ENCODE measurements at regions not wholly inside any gene's neighbourhood (a gene's known extent, or its start where the extent isn't known, plus 50 kb on each side); places are given as distances from the start of the nearest gene placed in this dataset.
"Not testable (repeated sequence)": the region's sequence is repeated elsewhere in the genome, so short reads cannot be mapped to it uniquely, and the experiment has no call there.

GRCh38 chr6:14597090-14597489 is 479.5 kb downstream of the CD83 start:
- FAIRE-seq (no peak), DNase-seq (ENCODE audit: extremely low spot score, insufficient read length, low read depth) (no peak)

GRCh38 chr6:14598017-14598864 is 480.7 kb downstream of the CD83 start:
- no peak for FAIRE-seq
- no peak for DNase-seq (ENCODE audit: extremely low spot score, insufficient read length, low read depth)

GRCh38 chr6:14600306-14600705 is 482.7 kb downstream of the CD83 start:
- not testable (repeated sequence) for FAIRE-seq; DNase-seq (ENCODE audit: extremely low spot score, insufficient read length, low read depth)

GRCh38 chr6:14601490-14601889 is 483.9 kb downstream of the CD83 start:
- DNase-seq (ENCODE audit: extremely low spot score, insufficient read length, low read depth) (no peak), FAIRE-seq (no peak)

- FAIRE-seq, result no peak
- no peak for DNase-seq (ENCODE audit: extremely low spot score, insufficient read length, low read depth)
Measured at GRCh38 chr6:14606353-14606752, 488.8 kb downstream of the CD83 start.

GRCh38 chr6:14610141-14610540 is 492.6 kb downstream of the CD83 start:
- no peak for DNase-seq (ENCODE audit: extremely low spot score, insufficient read length, low read depth)
- FAIRE-seq, result no peak

- FAIRE-seq (no peak), DNase-seq (ENCODE audit: extremely low spot score, insufficient read length, low read depth) (no peak)
Measured at GRCh38 chr6:14612016-14612980, 494.7 kb downstream of the CD83 start.

- DNase-seq (ENCODE audit: extremely low spot score, insufficient read length, low read depth) (no peak), FAIRE-seq (no peak)
Measured at GRCh38 chr6:14614631-14615030, 497.1 kb downstream of the CD83 start.

- DNase-seq (ENCODE audit: extremely low spot score, insufficient read length, low read depth) (no peak), FAIRE-seq (no peak)
Measured at GRCh38 chr6:14616656-14617055, 499.1 kb downstream of the CD83 start.

GRCh38 chr6:14618759-14619418 is 501.3 kb downstream of the CD83 start:
- DNase-seq (ENCODE audit: extremely low spot score, insufficient read length, low read depth) (no peak), FAIRE-seq (no peak)

- DNase-seq (ENCODE audit: extremely low spot score, insufficient read length, low read depth) (no peak), FAIRE-seq (no peak)
Measured at GRCh38 chr6:14619419-14619781, 501.8 kb downstream of the CD83 start.

GRCh38 chr6:14620522-14620921 is 502.9 kb downstream of the CD83 start:
- no peak for DNase-seq (ENCODE audit: extremely low spot score, insufficient read length, low read depth)
- FAIRE-seq, result no peak

GRCh38 chr6:14621518-14621917 is 503.9 kb downstream of the CD83 start:
- no peak for FAIRE-seq
- DNase-seq (ENCODE audit: extremely low spot score, insufficient read length, low read depth), result no peak

- DNase-seq (ENCODE audit: extremely low spot score, insufficient read length, low read depth), result no peak
- FAIRE-seq, result no peak
Measured at GRCh38 chr6:14622085-14622484, 504.5 kb downstream of the CD83 start.

- FAIRE-seq (no peak), DNase-seq (ENCODE audit: extremely low spot score, insufficient read length, low read depth) (no peak)
Measured at GRCh38 chr6:14622909-14623505, 505.4 kb downstream of the CD83 start.

- no peak for FAIRE-seq
Measured at GRCh38 chr6:14625173-14625895, 507.8 kb downstream of the CD83 start.

GRCh38 chr6:14626556-14626955 is 509.0 kb downstream of the CD83 start:
- DNase-seq (ENCODE audit: extremely low spot score, insufficient read length, low read depth) (no peak), FAIRE-seq (no peak)

More at GRCh38 chr6:14625173-14625895, 507.8 kb downstream of the CD83 start:
- no peak for DNase-seq (ENCODE audit: extremely low spot score, insufficient read length, low read depth)

- FAIRE-seq, result no peak
- no peak for DNase-seq (ENCODE audit: extremely low spot score, insufficient read length, low read depth)
Measured at GRCh38 chr6:14630016-14630415, 512.4 kb downstream of the CD83 start.

GRCh38 chr6:14633479-14633878 is 515.9 kb downstream of the CD83 start:
- FAIRE-seq (no peak), DNase-seq (ENCODE audit: extremely low spot score, insufficient read length, low read depth) (no peak)

Measured in GM18507 (cell line).